GM10248 (cell line): ENCODE measurements at regions not wholly inside any gene's neighbourhood (a gene's known extent, or its start where the extent isn't known, plus 50 kb on each side); places are given as distances from the start of the nearest gene placed in this dataset.

Experiments used
- CTCF ChIA-PET: fragments of 300-600 bp; sonication (Branson Sonifier 250); formaldehyde crosslinking; extraction: SDS; loops from one replicate; lab custom pipeline; 2021; ENCODE audit warnings: antibody characterized with exemption; lab: Yijun Ruan, JAX
- POLR2A ChIA-PET: fragments of 350-650 bp; sonication (Branson Sonifier 250); formaldehyde crosslinking; extraction: SDS; loops from one replicate; lab custom pipeline; 2020; ENCODE audit warnings: antibody characterized with exemption; lab: Yijun Ruan, JAX
- DNase-seq: peaks from one replicate; pipeline ENCODE4 v3.0.0; 2012; ENCODE audit errors: extremely low spot score
- CTCF ChIP-seq: IDR thresholded peaks from 2 replicates; pipeline ENCODE4 v1.5.1; 2012; ENCODE audit warnings: mild to moderate bottlenecking, low read depth; ENCODE audit errors: extremely low read depth, missing control alignments, control extremely low read depth

DNA sequence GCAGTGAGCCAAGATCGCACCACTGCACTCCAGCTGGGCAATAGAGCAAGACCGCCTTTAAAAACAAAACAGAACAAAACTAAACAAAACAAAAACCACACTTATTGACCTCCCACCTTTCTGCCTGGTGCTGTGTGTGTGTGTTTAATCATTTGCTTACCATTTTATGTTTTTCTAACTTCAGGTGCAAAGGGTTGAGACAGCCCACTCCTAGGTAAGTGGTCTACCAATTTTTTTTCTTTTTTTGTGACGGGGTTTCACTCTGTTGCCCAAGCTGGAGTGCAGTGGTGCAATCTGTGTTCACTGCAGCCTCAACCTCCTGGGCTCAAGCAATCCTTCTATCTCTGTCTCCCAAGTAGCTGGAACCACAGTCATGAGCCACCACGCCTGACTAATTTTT lies 65.8 kb downstream of the SALL1 start:
- ChIA-PET POLR2A (no interaction called here), CTCF (no interaction called here)
- no peak for DNase-seq
- TF ChIP-seq CTCF = no peak

DNA sequence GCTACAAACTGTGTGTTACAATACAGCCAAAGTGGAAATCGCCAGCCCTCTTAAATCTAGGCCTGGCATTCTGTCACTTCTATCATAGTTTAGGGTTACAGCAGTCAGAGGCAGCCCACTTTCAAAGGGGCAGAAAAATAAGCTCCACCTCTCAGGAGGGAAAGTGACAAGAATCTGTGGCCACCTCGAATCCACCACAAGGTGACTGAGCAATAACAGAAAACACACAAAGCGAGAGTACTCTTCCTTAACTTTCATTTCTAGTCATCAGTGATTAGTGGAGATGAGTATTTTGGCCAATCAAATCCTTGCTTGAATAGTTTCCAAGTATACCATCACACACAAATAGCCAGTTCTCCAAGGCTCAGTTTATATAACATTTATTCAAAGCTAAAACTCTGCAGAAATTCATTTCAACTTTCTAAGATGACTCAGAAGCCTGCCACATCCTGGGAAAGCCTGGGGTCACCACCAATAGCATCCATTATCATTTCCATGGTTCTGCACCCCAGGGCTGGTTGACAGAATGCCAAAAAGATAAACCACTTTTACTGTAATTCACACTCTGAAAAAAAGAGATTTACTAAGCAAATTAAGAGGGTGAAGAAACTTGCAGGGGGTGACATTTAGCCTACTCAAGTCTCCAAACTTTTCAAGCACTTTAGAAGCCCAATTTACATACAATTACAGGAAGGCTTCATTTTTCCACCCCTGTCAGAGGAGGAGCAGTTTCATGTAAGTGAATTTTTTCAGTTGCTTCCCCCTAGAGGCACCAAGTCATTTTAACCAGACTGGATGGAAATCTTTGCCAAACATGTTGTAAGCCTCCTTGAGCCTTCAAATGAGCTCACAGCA lies 66.8 kb downstream of the SALL1 start:
- no peak for TF ChIP-seq CTCF

DNA sequence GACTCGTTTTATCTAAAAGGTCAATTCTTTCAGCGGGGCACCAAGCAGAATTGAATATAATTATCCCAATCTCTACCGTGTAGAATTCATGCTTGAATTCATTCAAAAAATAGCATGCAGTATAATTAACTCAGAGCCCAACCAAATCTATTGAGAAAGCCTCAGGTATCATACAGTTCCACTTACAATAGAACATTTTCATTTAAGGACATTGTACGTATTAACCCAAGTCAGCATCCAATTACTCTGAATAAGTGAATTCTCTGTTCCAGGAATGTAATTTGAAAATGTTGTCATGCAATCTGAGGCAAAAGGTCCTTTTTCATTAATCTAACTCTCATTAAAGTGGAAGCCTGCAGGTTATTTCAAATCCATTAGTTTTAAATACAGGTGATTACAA lies 78.5 kb downstream of the SALL1 start:
- no peak for TF ChIP-seq CTCF
- CTCF ChIA-PET = no interaction called here

More for the DNA sequence above, 66.8 kb downstream of the SALL1 start:
- no peak for DNase-seq
- ChIA-PET POLR2A (no interaction called here), CTCF (no interaction called here)

GRCh38 chr16:51071326-51071725 lies 79.7 kb downstream of the SALL1 start:
- POLR2A ChIA-PET = no interaction called here
- CTCF ChIA-PET = no interaction called here
- DNase-seq = no peak
- TF ChIP-seq CTCF = no peak

More for the DNA sequence above, 78.5 kb downstream of the SALL1 start:
- POLR2A ChIA-PET = no interaction called here
- no peak for DNase-seq

DNA sequence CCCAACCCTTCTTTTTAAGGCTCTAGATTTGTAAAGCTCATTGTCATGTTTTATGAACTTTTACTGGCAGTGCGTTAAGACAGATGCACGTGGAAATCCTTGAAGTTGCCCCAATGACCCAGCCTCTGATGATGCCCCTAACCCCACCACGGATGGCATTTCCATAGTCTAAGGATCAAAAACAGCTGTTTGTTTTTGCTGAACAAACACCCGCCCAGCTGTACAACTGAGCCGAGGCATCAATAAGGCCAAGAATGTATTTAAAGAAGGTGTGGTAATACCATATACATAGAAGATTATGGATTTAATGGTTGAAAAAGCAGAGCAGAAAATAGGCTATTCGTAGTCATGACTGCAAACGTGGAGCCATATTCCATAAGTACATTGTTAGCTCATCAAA lies 83.7 kb downstream of the SALL1 start:
- CTCF ChIA-PET = no interaction called here

GRCh38 chr16:51062039-51062438 lies 89.0 kb downstream of the SALL1 start:
- ChIA-PET POLR2A (no interaction called here), CTCF (no interaction called here)
- DNase-seq = no peak
- TF ChIP-seq CTCF = no peak

More for the DNA sequence above, 83.7 kb downstream of the SALL1 start:
- POLR2A ChIA-PET = no interaction called here
- no peak for DNase-seq
- TF ChIP-seq CTCF = no peak
